ENCODE measurements at regions not wholly inside any gene's neighbourhood (a gene's known extent, or its start where the extent isn't known, plus 50 kb on each side); places are given as distances from the start of the nearest gene placed in this dataset.
"Not testable (repeated sequence)": the region's sequence is repeated elsewhere in the genome, so short reads cannot be mapped to it uniquely, and the experiment has no call there.

- DNase-seq (ENCODE audit: low spot score) = no peak
Measured at GRCh38 chr4:171532968-171533367, 280.2 kb upstream of the GALNTL6 start.

- DNase-seq (ENCODE audit: low spot score) = no peak
Measured at GRCh38 chr4:171524903-171525302, 288.3 kb upstream of the GALNTL6 start.

DNA sequence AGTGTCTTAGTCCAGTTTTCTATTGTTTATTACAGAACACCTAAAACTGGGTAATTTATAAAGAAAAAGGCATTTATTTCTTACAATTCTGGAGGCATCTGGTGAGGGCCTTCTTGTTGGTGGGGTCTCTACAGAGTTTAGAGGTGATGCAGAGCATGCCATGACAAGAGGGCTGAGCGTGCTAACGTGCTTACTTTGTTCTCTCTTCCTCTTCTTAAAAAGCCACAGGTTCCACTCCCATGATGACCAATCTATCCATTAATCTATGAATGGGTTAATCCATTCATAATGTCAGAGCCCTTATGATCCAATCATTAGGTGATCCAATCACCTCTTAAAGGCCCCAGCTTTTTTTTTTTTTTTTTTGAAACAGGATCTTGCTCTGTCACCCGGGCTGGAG, 291.5 kb upstream of the GALNTL6 start:
- DNase-seq (ENCODE audit: low spot score) = no peak

DNA sequence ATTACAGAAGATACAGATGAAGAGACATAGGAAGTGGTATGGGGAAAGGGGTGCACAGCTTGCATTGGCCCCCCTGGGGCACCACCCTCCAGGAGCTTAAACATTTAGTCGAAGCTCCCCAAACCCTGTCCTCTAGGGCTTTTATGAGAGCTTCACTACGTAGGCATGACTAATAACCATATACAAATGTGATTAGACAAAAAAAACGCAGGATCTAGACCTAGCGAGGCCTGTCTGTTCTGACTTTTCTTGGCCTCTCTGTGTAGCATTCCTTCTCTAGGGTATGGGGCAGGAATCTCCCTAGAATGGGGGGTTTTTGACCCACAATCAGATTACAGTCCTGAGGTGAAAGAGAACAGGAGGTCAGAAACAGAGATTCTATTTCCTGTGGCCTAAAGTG, 293.7 kb upstream of the GALNTL6 start:
- DNase-seq (ENCODE audit: low spot score) = no peak

DNA sequence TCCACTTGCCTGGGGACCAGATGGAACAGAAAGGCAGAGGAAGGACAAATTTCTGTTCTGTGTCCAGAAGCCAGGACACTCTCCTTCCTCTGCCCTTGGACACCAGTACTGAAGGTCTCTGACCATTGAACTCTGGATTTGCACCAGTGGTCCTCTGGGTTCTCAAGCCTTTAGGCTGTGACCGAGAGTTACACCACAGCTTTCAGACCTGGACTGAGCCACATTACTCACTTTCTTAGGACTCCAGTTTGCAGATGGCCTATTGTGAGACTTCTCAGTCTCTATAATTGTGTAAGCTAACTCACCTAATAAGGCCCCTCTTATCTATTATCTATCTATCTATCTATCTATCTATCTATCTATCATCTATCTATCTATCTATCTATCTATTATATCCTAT, 295.3 kb upstream of the GALNTL6 start:
- DNase-seq (ENCODE audit: low spot score) = no peak

DNA sequence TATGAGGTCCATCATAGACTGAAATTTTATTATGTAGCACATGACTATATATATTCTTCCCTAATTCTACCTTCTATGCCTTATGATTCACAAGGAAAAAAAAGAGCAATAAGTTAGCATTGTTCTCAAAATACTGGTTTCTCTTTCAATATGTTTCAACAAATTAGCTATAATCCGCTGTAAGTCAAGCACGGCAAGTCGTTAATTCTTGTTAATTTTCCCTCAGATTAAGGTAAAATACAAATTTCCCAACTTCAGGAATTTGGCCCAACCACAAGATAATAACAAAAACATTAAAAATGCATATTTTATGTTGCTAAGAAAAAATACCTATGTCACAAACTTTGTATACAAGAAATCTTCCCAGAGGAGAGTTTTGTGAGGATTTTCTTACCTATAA, 296.5 kb upstream of the GALNTL6 start:
- no peak for DNase-seq (ENCODE audit: low spot score)

DNA sequence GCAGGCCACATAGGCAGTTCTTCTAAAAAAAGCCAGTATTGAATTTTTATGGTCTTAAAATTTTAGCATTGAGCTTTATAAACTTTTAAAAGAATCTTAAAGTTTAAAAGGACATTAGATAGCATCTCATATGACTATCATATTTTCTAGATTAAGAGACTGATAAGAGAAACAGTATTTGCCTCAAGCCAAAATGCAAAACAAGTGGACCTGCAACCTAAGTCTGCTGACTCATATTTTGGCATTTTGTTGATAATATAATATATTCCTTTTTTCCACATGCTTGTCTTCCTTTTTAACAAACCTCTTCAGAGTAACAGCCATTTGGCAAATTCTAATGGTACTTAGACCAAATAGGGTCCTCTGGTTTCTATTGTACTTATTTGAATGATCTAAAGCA, 328.5 kb upstream of the GALNTL6 start:
- no peak for DNase-seq (ENCODE audit: low spot score)

GRCh38 chr4:171478181-171478580, 335.0 kb upstream of the GALNTL6 start:
- DNase-seq (ENCODE audit: low spot score) = no peak

DNA sequence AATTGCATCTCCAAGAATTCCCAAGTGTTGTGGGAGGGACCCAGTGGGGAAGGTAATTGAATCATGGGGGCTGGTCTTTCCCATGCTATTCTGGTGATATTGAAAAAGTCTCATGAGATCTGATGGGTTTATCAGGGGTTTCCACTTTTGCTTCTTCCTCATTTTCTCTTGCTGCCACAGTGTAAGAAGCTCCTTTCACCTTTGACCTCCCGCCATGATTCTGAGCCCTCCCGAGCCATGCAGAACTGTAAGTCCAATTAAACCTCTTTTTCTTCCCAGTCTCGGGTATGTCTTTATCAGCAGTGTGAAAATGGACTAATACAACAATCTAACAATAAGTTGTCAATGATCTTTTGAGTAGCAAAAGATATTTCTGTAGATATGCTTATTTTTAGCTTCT, 338.1 kb upstream of the GALNTL6 start:
- DNase-seq (ENCODE audit: low spot score) = not testable (repeated sequence)

- no peak for DNase-seq (ENCODE audit: low spot score)
Measured at GRCh38 chr4:171473155-171473554, 340.0 kb upstream of the GALNTL6 start.

GRCh38 chr4:171472230-171472629, 341.0 kb upstream of the GALNTL6 start:
- DNase-seq (ENCODE audit: low spot score) = no peak

DNA sequence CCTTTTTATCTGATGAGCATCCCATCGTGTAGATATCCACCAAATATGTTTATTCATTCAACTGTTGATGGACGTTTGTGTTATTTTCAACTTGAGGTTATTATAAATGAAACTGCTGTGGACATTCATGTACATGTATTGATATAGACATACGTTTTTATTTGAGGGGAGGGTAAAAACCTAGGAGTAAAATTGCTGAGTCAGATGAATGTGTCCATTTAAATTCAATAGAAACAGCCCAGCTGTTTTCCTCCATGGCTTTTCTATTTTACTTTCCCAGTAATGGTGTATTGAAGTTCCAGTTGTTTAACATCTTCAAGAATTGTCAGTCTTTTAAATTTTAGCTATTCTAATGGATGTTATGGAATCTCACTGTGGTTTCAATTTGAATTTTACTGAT, 348.7 kb upstream of the GALNTL6 start:
- DNase-seq (ENCODE audit: low spot score) = no peak

- DNase-seq (ENCODE audit: low spot score) = no peak
Measured at GRCh38 chr4:171461191-171461590, 352.0 kb upstream of the GALNTL6 start.

GRCh38 chr4:171448919-171449481, 364.2 kb upstream of the GALNTL6 start:
- DNase-seq (ENCODE audit: low spot score) = no peak

DNA sequence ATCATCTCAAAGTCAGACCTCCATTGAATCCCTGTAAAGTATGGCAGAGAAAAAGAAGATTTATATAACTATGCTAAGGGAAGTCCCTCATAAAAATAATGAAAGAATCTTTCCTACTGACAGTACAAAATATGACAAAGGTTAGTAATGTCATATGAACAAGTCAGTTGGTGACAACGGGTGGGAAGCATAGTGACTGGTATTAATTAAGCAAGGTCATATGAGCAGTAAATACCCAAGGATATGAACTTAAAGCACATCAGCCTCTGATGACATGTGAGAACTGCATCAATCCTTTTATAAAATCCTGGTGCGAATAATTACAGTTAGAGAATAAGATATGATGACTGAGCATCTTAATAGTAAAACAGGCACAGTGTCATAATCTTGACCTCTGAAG, 364.8 kb upstream of the GALNTL6 start:
- DNase-seq (ENCODE audit: low spot score) = no peak

- no peak for DNase-seq (ENCODE audit: low spot score)
Measured at GRCh38 chr4:171441300-171441941, 371.8 kb upstream of the GALNTL6 start.

DNA sequence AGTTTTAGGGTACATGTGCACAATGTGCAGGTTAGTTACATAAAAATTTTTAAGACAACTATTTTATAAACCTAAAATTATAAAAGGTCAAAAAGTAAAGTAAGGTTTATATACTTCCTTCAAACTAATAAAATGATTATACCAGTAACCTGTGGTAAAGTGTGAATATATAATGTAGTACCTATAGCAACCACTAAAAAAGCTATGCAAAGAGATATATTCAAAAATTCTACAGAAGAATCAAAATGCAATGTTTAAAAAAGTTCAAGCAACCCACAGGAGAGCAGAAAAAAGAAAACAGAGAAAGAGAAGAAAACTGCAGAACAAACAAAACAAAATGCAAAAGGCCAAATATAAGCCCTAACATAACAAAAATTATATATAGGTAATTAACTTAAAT, 379.5 kb upstream of the GALNTL6 start:
- no peak for DNase-seq (ENCODE audit: low spot score)

GRCh38 chr4:171432536-171432935, 380.7 kb upstream of the GALNTL6 start:
- no peak for DNase-seq (ENCODE audit: low spot score)

GRCh38 chr4:171430495-171430894, 382.7 kb upstream of the GALNTL6 start:
- no peak for DNase-seq (ENCODE audit: low spot score)

DNA sequence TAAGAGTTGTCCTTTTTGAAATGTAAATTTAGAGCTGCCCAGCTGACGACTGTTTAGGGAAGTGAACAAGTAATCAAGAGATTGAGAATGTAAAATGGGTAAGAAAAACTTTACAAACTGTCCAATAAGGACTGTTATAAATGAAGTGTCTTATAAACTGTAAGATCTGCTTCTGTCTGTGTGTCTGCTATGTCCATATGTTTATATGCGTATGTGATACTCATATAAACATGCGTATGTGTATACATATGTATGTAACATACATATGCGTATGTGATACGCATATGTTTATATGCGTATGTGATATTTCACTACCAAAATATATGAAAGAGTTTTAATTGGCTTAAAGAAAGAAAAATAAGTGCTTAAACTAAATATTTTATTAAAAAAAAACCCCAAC, 416.0 kb upstream of the GALNTL6 start:
- DNase-seq (ENCODE audit: low spot score) = no peak

DNA sequence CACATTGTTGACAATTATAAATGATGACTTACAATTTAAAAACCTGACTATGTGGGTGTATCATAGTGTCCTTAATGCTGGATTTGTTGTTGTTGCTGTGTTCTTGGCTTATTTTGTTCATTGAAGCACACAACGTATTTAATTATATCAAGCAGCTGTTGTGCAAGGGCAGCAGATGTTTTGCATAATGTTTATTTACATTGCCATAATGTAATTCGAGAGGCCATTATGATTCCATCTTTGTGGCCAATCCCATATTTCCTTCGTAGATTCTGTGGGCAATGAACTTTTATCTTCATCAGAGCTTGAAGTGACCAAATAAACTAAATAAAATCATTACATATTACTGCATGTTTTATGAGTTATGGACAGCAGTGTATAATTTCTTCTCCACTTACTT, 422.6 kb upstream of the GALNTL6 start:
- DNase-seq (ENCODE audit: low spot score) = no peak

- DNase-seq (ENCODE audit: low spot score) = no peak
Measured at GRCh38 chr4:171378323-171378722, 434.9 kb upstream of the GALNTL6 start.

GRCh38 chr4:171376724-171377123, 436.5 kb upstream of the GALNTL6 start:
- DNase-seq (ENCODE audit: low spot score) = no peak

- DNase-seq (ENCODE audit: low spot score) = no peak
Measured at GRCh38 chr4:171353535-171353934, 459.7 kb upstream of the GALNTL6 start.

Data from SK-N-DZ (cell line).